Smooth muscle cell of the brain vasculature (primary cell): ENCODE measurements at regions not wholly inside any gene's neighbourhood (a gene's known extent, or its start where the extent isn't known, plus 50 kb on each side); places are given as distances from the start of the nearest gene placed in this dataset.

Source experiments
- DNase-seq: peaks from one replicate; pipeline ENCODE4 v3.0.0-alpha.2; 2012; ENCODE audit warnings: low read depth, low spot score

- no peak for DNase-seq
These were observed 50.0 kb downstream of the PITPNM2 start for GRCh38 chr12:123100882-123101281.

- no peak for DNase-seq
These were observed 50.4 kb downstream of the PITPNM2 start for GRCh38 chr12:123100450-123100849.

- no peak for DNase-seq
These were observed 51.2 kb downstream of the PITPNM2 start for GRCh38 chr12:123099560-123100192.

- no peak for DNase-seq
These were observed 52.1 kb downstream of the PITPNM2 start for GRCh38 chr12:123098780-123099179.

- DNase-seq: no peak
These were observed 53.3 kb downstream of the PITPNM2 start for GRCh38 chr12:123097561-123098084.

- no peak for DNase-seq
These were observed 54.1 kb downstream of the PITPNM2 start for GRCh38 chr12:123096741-123097140.

- DNase-seq: no peak
These were observed 54.7 kb downstream of the PITPNM2 start for GRCh38 chr12:123096182-123096581.

GRCh38 chr12:123095078-123095881, 55.6 kb downstream of the PITPNM2 start:
- no peak for DNase-seq

GRCh38 chr12:123094349-123095077, 56.4 kb downstream of the PITPNM2 start:
- DNase-seq: no peak

- DNase-seq: no peak
These were observed 58.0 kb downstream of the PITPNM2 start for GRCh38 chr12:123092866-123093265.

GRCh38 chr12:123091230-123092150, 59.4 kb downstream of the PITPNM2 start:
- DNase-seq: no peak

GRCh38 chr12:123089631-123090353, 61.1 kb downstream of the PITPNM2 start:
- DNase-seq: peak; percentile 67

GRCh38 chr12:123089140-123089539, 61.8 kb downstream of the PITPNM2 start:
- DNase-seq: no peak

GRCh38 chr12:123085730-123086487, 65.0 kb downstream of the PITPNM2 start:
- no peak for DNase-seq

- DNase-seq: no peak
These were observed 65.8 kb downstream of the PITPNM2 start for GRCh38 chr12:123085066-123085465.

GRCh38 chr12:123083661-123084571, 67.0 kb downstream of the PITPNM2 start:
- no peak for DNase-seq

- DNase-seq: no peak
These were observed 70.3 kb downstream of the PITPNM2 start for GRCh38 chr12:123080634-123081033.

- DNase-seq: no peak
These were observed 72.2 kb downstream of the PITPNM2 start for GRCh38 chr12:123078531-123079155.
